CD4-positive, alpha-beta T cell (primary cell): ENCODE measurements at regions not wholly inside any gene's neighbourhood (a gene's known extent, or its start where the extent isn't known, plus 50 kb on each side); places are given as distances from the start of the nearest gene placed in this dataset.

ENCODE experiments used
- ATAC-seq: fragments of 200-7000 bp; cut with Tn5 transposase; one replicate; pipeline ENCODE4 v1.10.0; 2022; ENCODE audit warnings: mild to moderate bottlenecking; ENCODE audit not compliant: poor library complexity
- CTCF ChIA-PET: fragments of 350-600 bp; sonication (Branson Sonifier 250); formaldehyde crosslinking; loops from one replicate; lab custom pipeline; 2021; ENCODE audit warnings: antibody characterized with exemption, inconsistent platforms; lab: Charles Lee
- POLR2A ChIA-PET: fragments of 350-600 bp; sonication (Branson Sonifier 250); formaldehyde crosslinking; loops from one replicate; lab custom pipeline; 2021; ENCODE audit warnings: antibody characterized with exemption, inconsistent platforms; lab: Charles Lee
- DNase-seq, 14 experiments: peaks; one replicate each; pipeline ENCODE4 v3.0.0-alpha.2; 2013 to 2020; ENCODE audit warnings: mixed read lengths in 2 of 14
- H3K27ac ChIP-seq, 2 donors: one replicate each; pipeline versions ENCODE4 v1.5.1 to v1.7.0; 2013; ENCODE audit warnings: low read length in 2 of 2, low read depth in 1 of 2, mild to moderate bottlenecking in 1 of 2
- H3K27me3 ChIP-seq, 2 experiments: 1 replicate in 1 of 2; 2 replicates in 1 of 2; pipeline versions ENCODE4 v1.6.1 to v1.7.0; 2013; ENCODE audit warnings: low read length in 2 of 2, control low read depth in 1 of 2, mild to moderate bottlenecking in 1 of 2, moderate library complexity in 1 of 2; ENCODE audit not compliant: insufficient read depth in 2 of 2, control insufficient read depth in 1 of 2
- H3K36me3 ChIP-seq: one replicate; pipeline ENCODE4 v1.6.1; 2013; ENCODE audit warnings: low read length, control low read depth; ENCODE audit not compliant: insufficient read depth
- H3K4me1 ChIP-seq: one replicate; pipeline ENCODE4 v1.6.1; 2013; ENCODE audit warnings: low read length, control low read depth; ENCODE audit not compliant: insufficient read depth
- H3K4me3 ChIP-seq: one replicate; pipeline ENCODE4 v1.5.1; 2013; ENCODE audit warnings: mild to moderate bottlenecking, low read length, moderate library complexity
- H3K9me3 ChIP-seq, 2 experiments: 1 replicate in 1 of 2; 2 replicates in 1 of 2; pipeline versions ENCODE4 v1.6.1 to v1.7.0; 2013; ENCODE audit warnings: low read length in 2 of 2, mild to moderate bottlenecking in 2 of 2, control low read depth in 1 of 2, moderate library complexity in 1 of 2; ENCODE audit not compliant: control insufficient read depth in 1 of 2, insufficient read depth in 1 of 2
- H3K27ac Mint-ChIP-seq: one replicate; pipeline ENCODE4 v1.8.0; 2020; ENCODE audit warnings: mixed read lengths
- H3K27me3 Mint-ChIP-seq: one replicate; pipeline ENCODE4 v1.8.0; 2021; ENCODE audit warnings: mixed read lengths
- H3K36me3 Mint-ChIP-seq: one replicate; pipeline ENCODE4 v1.8.0; 2021; ENCODE audit warnings: low read depth, mixed read lengths
- H3K4me1 Mint-ChIP-seq: one replicate; pipeline ENCODE4 v1.8.0; 2021; ENCODE audit warnings: low read depth, mixed read lengths
- H3K4me3 Mint-ChIP-seq: one replicate; pipeline ENCODE4 v1.8.0; 2020; ENCODE audit warnings: mild to moderate bottlenecking, mixed read lengths
- H3K9me3 Mint-ChIP-seq: one replicate; pipeline ENCODE4 v1.8.0; 2020; ENCODE audit warnings: mixed read lengths
- CTCF ChIP-seq: fragments of 200-600 bp; IDR thresholded peaks from one replicate; pipeline ENCODE4 v1.8.0; 2022; ENCODE audit warnings: antibody characterized with exemption, mild to moderate bottlenecking
- intact Hi-C, 2 experiments: fragments of 100-400 bp; cut with DNase I in 1 of 2; cut with micrococcal nuclease in 1 of 2; formaldehyde crosslinking; loops; one replicate each; pipeline versions ENCODE4 v1.15.1 to v1.9.0; 2023 to 2025; cut with DNase I, micrococcal nuclease

- Mint-ChIP-seq H3K9me3 (peaks cover 2% of the 10 kb centered on the region), H3K4me1 (peaks cover 10% of the 10 kb centered on the region), H3K27me3 (no peaks in the 10 kb centered on the region), H3K36me3 (no peaks in the 10 kb centered on the region), H3K27ac (no peak overlapping the region), H3K4me3 (no peak overlapping the region)
- Histone ChIP-seq H3K4me1 (no peaks in the 10 kb centered on the region), H3K36me3 (no peaks in the 10 kb centered on the region), H3K4me3 (no peak overlapping the region), H3K27me3 (no peaks in the 10 kb centered on the region), H3K9me3 (peaks cover 0 to 3% of the 10 kb centered on the region in 2 experiments), H3K27ac (no peak overlapping the region)
- no peak for TF ChIP-seq CTCF
- CTCF ChIA-PET, result no interaction called here
- POLR2A ChIA-PET, result no interaction called here
- DNase-seq, result no peak
- intact Hi-C loops, result no loop called here
- ATAC-seq, result no peak
Measured at GRCh38 chr12:25713264-25713663, 160.2 kb upstream of the LMNTD1 start.

GRCh38 chr12:25714198-25714984, 161.3 kb upstream of the LMNTD1 start:
- H3K4me1 Mint-ChIP-seq, result peaks cover 10% of the 10 kb centered on the region
- POLR2A ChIA-PET, result no interaction called here

GRCh38 chr12:25715102-25715501, 162.0 kb upstream of the LMNTD1 start:
- ATAC-seq (no peak), DNase-seq (no peak)
- Mint-ChIP-seq H3K4me3 (no peak overlapping the region), H3K27me3 (peaks cover 4% of the 10 kb centered on the region), H3K9me3 (peaks cover 2% of the 10 kb centered on the region), H3K27ac (no peak overlapping the region), H3K4me1 (peaks cover 10% of the 10 kb centered on the region), H3K36me3 (no peaks in the 10 kb centered on the region)
- CTCF ChIA-PET, result no interaction called here
- Histone ChIP-seq H3K27ac (no peak overlapping the region), H3K36me3 (no peaks in the 10 kb centered on the region), H3K4me1 (no peaks in the 10 kb centered on the region), H3K4me3 (no peak overlapping the region), H3K27me3 (no peaks in the 10 kb centered on the region), H3K9me3 (peaks cover 0 to 3% of the 10 kb centered on the region in 2 experiments)
- intact Hi-C loops, result no loop called here
- no peak for TF ChIP-seq CTCF
- POLR2A ChIA-PET, result no interaction called here

More at GRCh38 chr12:25714198-25714984, 161.3 kb upstream of the LMNTD1 start:
- Mint-ChIP-seq H3K27ac (no peak overlapping the region), H3K9me3 (peaks cover 2% of the 10 kb centered on the region), H3K27me3 (peaks cover 4% of the 10 kb centered on the region), H3K36me3 (no peaks in the 10 kb centered on the region), H3K4me3 (no peak overlapping the region)
- Histone ChIP-seq H3K4me3 (no peak overlapping the region), H3K4me1 (no peaks in the 10 kb centered on the region), H3K27me3 (no peaks in the 10 kb centered on the region), H3K36me3 (no peaks in the 10 kb centered on the region), H3K9me3 (peaks cover 0 to 3% of the 10 kb centered on the region in 2 experiments), H3K27ac (no peak overlapping the region)
- no peak for TF ChIP-seq CTCF
- CTCF ChIA-PET, result no interaction called here
- DNase-seq (no peak), ATAC-seq (no peak)
- intact Hi-C loops, result no loop called here
